ENCODE measurements at regions not wholly inside any gene's neighbourhood (a gene's known extent, or its start where the extent isn't known, plus 50 kb on each side); places are given as distances from the start of the nearest gene placed in this dataset.

DNA sequence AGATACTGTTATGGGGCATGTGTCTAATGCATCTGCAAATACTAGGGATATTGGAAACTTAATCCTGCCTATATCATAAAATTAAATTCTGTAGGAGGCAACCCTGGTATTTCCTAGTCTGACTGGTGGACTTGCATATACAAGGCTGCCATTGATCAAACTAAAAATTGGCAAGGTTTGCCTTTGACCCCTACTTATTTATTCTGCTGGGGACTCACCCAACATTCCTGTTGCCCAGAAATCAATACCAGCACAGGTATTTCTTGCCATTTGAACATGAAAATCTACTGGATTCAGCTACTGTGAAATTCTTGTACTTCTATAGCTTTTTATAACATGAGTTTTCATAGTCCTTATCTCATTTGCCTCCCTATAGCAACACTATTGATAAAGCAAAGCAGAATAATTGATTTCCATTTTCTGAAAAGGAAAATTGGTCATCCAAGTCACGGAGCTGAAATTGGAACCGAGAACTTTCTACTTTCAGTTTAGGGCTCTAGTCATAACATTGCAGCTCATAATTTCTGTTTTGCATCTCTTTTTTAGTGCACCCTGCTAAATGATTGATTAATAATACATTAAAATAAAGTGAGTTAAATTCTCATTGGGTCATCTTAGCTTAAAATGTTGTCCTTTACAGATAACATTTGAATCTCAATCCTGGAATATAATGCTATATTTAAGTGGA is 365.2 kb downstream of the MFSD1 start:
- no peak for TF ChIP-seq POLR2A (IDR thresholded peaks at IDR 0.05)
- TF ChIP-seq, protein P1, sequence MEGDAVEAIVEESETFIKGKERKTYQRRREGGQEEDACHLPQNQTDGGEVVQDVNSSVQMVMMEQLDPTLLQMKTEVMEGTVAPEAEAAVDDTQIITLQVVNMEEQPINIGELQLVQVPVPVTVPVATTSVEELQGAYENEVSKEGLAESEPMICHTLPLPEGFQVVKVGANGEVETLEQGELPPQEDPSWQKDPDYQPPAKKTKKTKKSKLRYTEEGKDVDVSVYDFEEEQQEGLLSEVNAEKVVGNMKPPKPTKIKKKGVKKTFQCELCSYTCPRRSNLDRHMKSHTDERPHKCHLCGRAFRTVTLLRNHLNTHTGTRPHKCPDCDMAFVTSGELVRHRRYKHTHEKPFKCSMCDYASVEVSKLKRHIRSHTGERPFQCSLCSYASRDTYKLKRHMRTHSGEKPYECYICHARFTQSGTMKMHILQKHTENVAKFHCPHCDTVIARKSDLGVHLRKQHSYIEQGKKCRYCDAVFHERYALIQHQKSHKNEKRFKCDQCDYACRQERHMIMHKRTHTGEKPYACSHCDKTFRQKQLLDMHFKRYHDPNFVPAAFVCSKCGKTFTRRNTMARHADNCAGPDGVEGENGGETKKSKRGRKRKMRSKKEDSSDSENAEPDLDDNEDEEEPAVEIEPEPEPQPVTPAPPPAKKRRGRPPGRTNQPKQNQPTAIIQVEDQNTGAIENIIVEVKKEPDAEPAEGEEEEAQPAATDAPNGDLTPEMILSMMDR (IDR thresholded peaks at IDR 0.05), result no peak
- DNase-seq, result no peak
- no peaks in the 10 kb centered on the region for H3K27me3 ChIP-seq
- no peak overlapping the region for H3K4me3 ChIP-seq
- no peak overlapping the region for H3K27ac ChIP-seq
- no peaks in the 10 kb centered on the region for H3K36me3 ChIP-seq
- no peaks in the 10 kb centered on the region for H3K9me3 ChIP-seq
- intact Hi-C loops (cut with DNase I), result no loop called here
- 67 to 83% methylated on average over 2 of the region's 2 CpGs for WGBS, 2 donors
- peaks cover 0 to 4% (median 3%) of the 10 kb centered on the region in 3 donors for H3K4me1 ChIP-seq

DNA sequence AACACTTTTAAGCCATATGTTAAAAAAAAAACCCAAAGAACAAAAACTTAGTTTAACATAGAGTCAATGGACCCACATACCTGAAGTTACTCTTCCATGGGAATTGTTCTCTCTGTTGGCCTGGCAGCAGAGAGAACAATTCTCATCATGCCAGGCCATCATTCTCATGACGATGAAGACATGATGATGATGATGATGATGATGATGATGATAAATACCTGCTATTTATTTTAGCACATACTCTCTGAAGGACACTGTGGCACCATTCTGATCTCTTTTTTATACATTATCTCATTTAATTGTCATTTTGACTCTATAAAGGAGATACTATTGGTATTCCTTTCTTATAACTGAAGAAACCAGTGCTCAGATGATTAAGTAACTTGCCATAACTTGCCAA is 366.9 kb downstream of the MFSD1 start:
- WGBS, 2 donors, result 76 to 77% methylated on average over 1 of the region's 1 CpG
- H3K4me3 ChIP-seq, result no peak overlapping the region
- TF ChIP-seq, protein P1 (IDR thresholded peaks at IDR 0.05), result no peak
- TF ChIP-seq POLR2A (IDR thresholded peaks at IDR 0.05), result no peak
- no peaks in the 10 kb centered on the region for H3K36me3 ChIP-seq
- DNase-seq, result no peak
- no peaks in the 10 kb centered on the region for H3K9me3 ChIP-seq
- intact Hi-C loops (cut with DNase I), result no loop called here
- H3K4me1 ChIP-seq, result peaks cover 0 to 4% (median 3%) of the 10 kb centered on the region in 3 donors
- H3K27ac ChIP-seq, result no peak overlapping the region
- no peaks in the 10 kb centered on the region for H3K27me3 ChIP-seq

DNA sequence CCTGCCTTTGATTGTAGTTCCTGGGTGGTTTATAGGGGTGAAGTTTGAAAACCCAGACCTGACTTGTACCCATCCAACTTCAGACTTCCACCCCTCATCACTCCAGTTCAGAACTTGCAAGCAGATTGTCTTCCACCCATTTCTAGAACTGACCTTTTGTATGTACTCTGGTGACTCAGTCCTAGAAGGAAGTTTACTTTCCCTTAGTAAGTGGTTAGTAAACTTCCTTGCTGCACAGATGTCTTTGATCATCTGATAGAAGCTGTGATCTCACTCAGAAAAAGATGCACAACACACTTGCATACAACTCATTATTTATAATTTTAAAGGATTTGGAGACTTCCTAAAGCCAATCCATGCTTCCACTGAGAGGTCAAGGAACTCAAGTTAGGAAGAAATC is 368.0 kb downstream of the MFSD1 start:
- no peak for DNase-seq
- H3K36me3 ChIP-seq, result no peaks in the 10 kb centered on the region
- H3K27ac ChIP-seq, result peak overlapping the region in 1 of 4 donors; percentile 19
- H3K9me3 ChIP-seq, result no peaks in the 10 kb centered on the region
- intact Hi-C loops (cut with DNase I), result no loop called here
- TF ChIP-seq, protein P1 (IDR thresholded peaks at IDR 0.05), result no peak
- no peak for TF ChIP-seq POLR2A (IDR thresholded peaks at IDR 0.05)
- H3K4me1 ChIP-seq, result peaks cover 0 to 4% (median 3%) of the 10 kb centered on the region in 3 donors
- no peaks in the 10 kb centered on the region for H3K27me3 ChIP-seq
- no peak overlapping the region for H3K4me3 ChIP-seq

DNA sequence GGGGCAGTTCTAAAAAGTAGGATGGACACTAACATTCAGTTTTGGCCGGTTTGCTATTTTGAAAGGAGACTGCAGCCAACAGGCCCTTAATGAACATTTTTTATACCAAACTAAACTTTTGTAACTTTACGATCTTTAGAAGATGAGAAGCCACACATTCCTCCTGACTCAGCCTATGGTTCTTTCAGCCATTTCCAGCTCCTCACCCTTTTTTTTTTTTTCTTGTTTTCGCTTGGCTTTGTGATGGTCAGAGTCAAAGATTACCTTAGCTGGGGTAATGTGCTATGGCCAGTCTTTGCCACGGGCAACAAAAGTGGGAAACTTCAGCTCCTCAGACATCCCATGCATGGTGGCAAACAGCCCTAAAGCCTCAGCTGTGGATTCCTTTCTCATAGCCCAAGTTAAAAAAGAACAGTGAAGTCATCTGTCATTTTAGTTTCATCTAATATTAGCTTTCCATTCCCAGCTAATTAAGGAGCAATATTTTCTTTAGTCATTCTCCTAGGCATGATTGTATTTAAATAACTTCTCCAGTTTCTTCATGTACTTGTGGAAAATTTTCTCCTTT is 368.7 kb downstream of the MFSD1 start:
- peaks cover 0 to 4% (median 3%) of the 10 kb centered on the region in 3 donors for H3K4me1 ChIP-seq
- TF ChIP-seq, protein P1 (IDR thresholded peaks at IDR 0.05), result no peak
- TF ChIP-seq POLR2A (IDR thresholded peaks at IDR 0.05), result no peak
- 49 to 61% methylated on average over 4 of the region's 4 CpGs for WGBS, 2 donors
- H3K27ac ChIP-seq, result peak overlapping the region in 1 of 4 donors; percentile 19
- no peaks in the 10 kb centered on the region for H3K9me3 ChIP-seq
- DNase-seq, result no peak
- intact Hi-C loops (cut with DNase I), result no loop called here
- H3K27me3 ChIP-seq, result no peaks in the 10 kb centered on the region
- no peaks in the 10 kb centered on the region for H3K36me3 ChIP-seq
- no peak overlapping the region for H3K4me3 ChIP-seq

DNA sequence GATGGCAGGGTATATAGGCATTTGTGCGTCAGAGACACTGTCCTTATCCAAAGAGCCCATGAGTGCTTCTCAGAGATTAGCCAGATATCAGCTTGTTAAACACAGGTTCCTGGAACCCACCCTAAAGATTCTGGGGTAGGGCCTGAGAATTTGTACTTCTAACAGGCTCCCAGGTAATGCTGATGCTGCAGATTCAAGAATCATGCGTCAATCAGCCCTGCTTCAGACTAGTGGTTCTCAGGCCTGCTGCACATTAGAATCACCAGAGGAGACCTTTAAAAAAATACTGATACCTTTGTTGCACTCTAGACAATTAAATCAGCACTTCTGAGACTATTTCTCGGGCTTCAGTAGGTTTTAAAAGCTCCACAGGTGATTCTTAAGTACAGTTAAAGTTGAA is 369.5 kb downstream of the MFSD1 start:
- H3K27me3 ChIP-seq, result no peaks in the 10 kb centered on the region
- peaks cover 0 to 4% (median 3%) of the 10 kb centered on the region in 3 donors for H3K4me1 ChIP-seq
- no peak for TF ChIP-seq POLR2A (IDR thresholded peaks at IDR 0.05)
- TF ChIP-seq, protein P1 (IDR thresholded peaks at IDR 0.05), result no peak
- DNase-seq, result no peak
- H3K36me3 ChIP-seq, result no peaks in the 10 kb centered on the region
- H3K9me3 ChIP-seq, result no peaks in the 10 kb centered on the region
- WGBS, 2 donors, result 51 to 56% methylated on average over 3 of the region's 3 CpGs
- no peak overlapping the region for H3K27ac ChIP-seq
- intact Hi-C loops (cut with DNase I), result no loop called here
- no peak overlapping the region for H3K4me3 ChIP-seq
